ENCODE measurements at regions not wholly inside any gene's neighbourhood (a gene's known extent, or its start where the extent isn't known, plus 50 kb on each side); places are given as distances from the start of the nearest gene placed in this dataset.

DNA sequence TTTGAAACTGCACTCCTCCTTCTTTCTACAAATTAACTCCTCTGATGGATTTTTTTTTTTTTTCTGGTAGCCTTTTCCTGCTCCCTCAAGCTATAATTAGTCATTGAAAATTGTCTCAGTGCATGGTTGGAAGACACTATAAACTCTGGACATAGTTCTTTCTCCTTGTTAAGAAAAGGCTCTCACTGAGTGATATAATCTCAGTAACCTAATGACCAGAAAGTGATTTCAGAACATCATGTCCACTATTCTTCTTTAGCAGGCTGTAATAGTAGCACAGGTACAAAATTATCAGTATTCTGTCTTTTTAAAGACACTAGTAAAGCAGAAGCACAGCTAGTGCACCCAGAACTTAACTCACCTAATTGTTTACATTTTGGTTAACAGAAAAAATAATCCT, 752.6 kb upstream of the PHF14 start:
- Histone ChIP-seq H3K36me3 (no peaks in the 10 kb centered on the region), H3K27me3 (no peaks in the 10 kb centered on the region), H3K9me3 (no peaks in the 10 kb centered on the region), H3K27ac (no peak overlapping the region), H3K4me3 (no peak overlapping the region), H3K4me1 (peaks cover 0 to 10% (median 5%) of the 10 kb centered on the region in 3 donors)
- TF ChIP-seq POLR2AphosphoS5 (IDR thresholded peaks at IDR 0.05) = no peak
- TF ChIP-seq, protein P1, sequence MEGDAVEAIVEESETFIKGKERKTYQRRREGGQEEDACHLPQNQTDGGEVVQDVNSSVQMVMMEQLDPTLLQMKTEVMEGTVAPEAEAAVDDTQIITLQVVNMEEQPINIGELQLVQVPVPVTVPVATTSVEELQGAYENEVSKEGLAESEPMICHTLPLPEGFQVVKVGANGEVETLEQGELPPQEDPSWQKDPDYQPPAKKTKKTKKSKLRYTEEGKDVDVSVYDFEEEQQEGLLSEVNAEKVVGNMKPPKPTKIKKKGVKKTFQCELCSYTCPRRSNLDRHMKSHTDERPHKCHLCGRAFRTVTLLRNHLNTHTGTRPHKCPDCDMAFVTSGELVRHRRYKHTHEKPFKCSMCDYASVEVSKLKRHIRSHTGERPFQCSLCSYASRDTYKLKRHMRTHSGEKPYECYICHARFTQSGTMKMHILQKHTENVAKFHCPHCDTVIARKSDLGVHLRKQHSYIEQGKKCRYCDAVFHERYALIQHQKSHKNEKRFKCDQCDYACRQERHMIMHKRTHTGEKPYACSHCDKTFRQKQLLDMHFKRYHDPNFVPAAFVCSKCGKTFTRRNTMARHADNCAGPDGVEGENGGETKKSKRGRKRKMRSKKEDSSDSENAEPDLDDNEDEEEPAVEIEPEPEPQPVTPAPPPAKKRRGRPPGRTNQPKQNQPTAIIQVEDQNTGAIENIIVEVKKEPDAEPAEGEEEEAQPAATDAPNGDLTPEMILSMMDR (IDR thresholded peaks at IDR 0.05) = no peak
- no peak for TF ChIP-seq POLR2A (IDR thresholded peaks at IDR 0.05)
- no peak for TF ChIP-seq EP300 (IDR thresholded peaks at IDR 0.05)
- ATAC-seq = no peak

DNA sequence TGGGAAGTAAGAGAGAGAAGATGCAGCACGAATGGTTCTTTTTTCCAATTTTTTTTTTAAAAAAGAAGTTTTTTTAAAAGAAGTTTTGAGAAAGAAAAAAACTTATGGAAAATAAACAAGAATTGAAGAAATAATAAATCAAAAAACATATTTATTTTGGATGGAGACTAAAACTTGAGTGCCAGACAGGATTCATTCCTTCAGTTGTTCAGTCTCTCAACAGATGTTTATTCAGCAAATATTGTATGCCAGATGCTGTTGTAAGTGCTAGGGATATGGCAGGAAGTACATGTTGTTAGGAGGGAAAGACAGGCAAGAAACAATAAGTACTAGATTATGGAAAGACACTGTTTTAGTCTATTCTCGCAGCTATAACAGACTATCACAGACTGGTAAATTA, 750.7 kb upstream of the PHF14 start:
- no peak for TF ChIP-seq EP300 (IDR thresholded peaks at IDR 0.05)
- TF ChIP-seq POLR2A (IDR thresholded peaks at IDR 0.05) = no peak
- no peak for TF ChIP-seq POLR2AphosphoS5 (IDR thresholded peaks at IDR 0.05)
- TF ChIP-seq, protein P1 (IDR thresholded peaks at IDR 0.05) = no peak
- Histone ChIP-seq H3K36me3 (no peaks in the 10 kb centered on the region), H3K9me3 (no peaks in the 10 kb centered on the region), H3K27me3 (no peaks in the 10 kb centered on the region), H3K27ac (no peak overlapping the region), H3K4me1 (peaks cover 0 to 10% (median 5%) of the 10 kb centered on the region in 3 donors), H3K4me3 (no peak overlapping the region)
- 55 to 58% methylated on average over 2 of the region's 2 CpGs for WGBS, 2 donors (ENCODE audit: low coverage in 1 of 2)
- no peak for ATAC-seq

DNA sequence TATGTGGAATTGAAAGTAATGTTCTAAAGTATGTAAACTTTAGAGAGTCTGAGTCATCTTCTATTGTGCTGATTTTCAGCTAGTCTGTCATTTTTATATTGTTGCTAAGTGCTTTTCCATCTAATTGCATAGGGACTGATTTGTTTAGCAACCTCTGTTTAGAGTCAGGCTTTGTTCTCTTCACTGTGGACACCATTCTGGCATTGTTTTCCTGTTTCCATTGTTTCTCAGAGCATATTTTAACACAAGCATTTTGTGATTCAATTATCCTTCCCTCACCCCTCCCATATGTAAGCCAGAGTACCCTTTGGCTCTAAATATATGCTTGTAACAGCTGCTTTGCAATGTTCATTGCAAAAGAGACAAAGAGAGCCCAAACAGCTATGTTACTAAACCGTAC, 748.4 kb upstream of the PHF14 start:
- WGBS, 2 donors (ENCODE audit: low coverage in 1 of 2) = 17 to 26% methylated on average over 1 of the region's 1 CpG
- Histone ChIP-seq H3K27ac (no peak overlapping the region), H3K9me3 (no peaks in the 10 kb centered on the region), H3K36me3 (no peaks in the 10 kb centered on the region), H3K4me3 (no peak overlapping the region), H3K27me3 (no peaks in the 10 kb centered on the region), H3K4me1 (peaks cover 0 to 10% (median 5%) of the 10 kb centered on the region in 3 donors)
- no peak for ATAC-seq
- TF ChIP-seq, protein P1 (IDR thresholded peaks at IDR 0.05) = no peak
- no peak for TF ChIP-seq POLR2AphosphoS5 (IDR thresholded peaks at IDR 0.05)
- TF ChIP-seq POLR2A (IDR thresholded peaks at IDR 0.05) = no peak
- no peak for TF ChIP-seq EP300 (IDR thresholded peaks at IDR 0.05)

DNA sequence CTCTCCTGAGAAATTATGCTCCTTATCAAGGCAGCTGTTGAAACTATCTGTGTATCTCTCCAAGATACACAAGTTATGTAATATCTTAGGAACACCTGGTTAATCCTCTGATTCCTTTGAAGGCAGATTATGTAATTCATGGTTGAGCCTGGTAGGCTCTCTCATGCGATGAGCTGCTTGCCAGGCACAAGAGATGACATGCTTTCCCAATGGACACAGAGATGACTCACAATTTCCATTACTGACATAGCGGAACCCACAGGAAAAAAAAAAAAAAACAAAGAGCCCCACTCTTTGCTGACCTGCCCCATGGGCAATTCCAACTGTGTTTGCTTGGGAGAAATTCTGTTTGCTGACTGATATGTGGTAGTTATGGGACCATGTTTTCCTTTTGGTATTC, 736.4 kb upstream of the PHF14 start:
- no peak overlapping the region for H3K27ac ChIP-seq
- H3K27me3 ChIP-seq = no peaks in the 10 kb centered on the region
- H3K4me3 ChIP-seq = no peak overlapping the region
- TF ChIP-seq EP300 (IDR thresholded peaks at IDR 0.05) = no peak
- TF ChIP-seq POLR2AphosphoS5 (IDR thresholded peaks at IDR 0.05) = no peak
- TF ChIP-seq POLR2A (IDR thresholded peaks at IDR 0.05) = no peak
- TF ChIP-seq, protein P1 (IDR thresholded peaks at IDR 0.05) = no peak
- 35 to 53% methylated on average over 2 of the region's 2 CpGs for WGBS, 2 donors (ENCODE audit: low coverage in 1 of 2)
- no peak for ATAC-seq
- no peaks in the 10 kb centered on the region for H3K36me3 ChIP-seq
- peaks cover 0 to 14% (median 0%) of the 10 kb centered on the region in 3 donors for H3K4me1 ChIP-seq
- H3K9me3 ChIP-seq = no peaks in the 10 kb centered on the region

GRCh38 chr7:10238641-10239040, 735.0 kb upstream of the PHF14 start:
- H3K27me3 ChIP-seq = no peaks in the 10 kb centered on the region
- H3K36me3 ChIP-seq = no peaks in the 10 kb centered on the region
- no peak for ATAC-seq
- H3K4me1 ChIP-seq = peaks cover 0 to 14% (median 0%) of the 10 kb centered on the region in 3 donors
- no peak overlapping the region for H3K4me3 ChIP-seq
- no peak overlapping the region for H3K27ac ChIP-seq
- 55 to 56% methylated on average over 1 of the region's 1 CpG for WGBS, 2 donors (ENCODE audit: low coverage in 1 of 2)
- H3K9me3 ChIP-seq = no peaks in the 10 kb centered on the region
- TF ChIP-seq POLR2AphosphoS5 (IDR thresholded peaks at IDR 0.05) (no peak), POLR2A (IDR thresholded peaks at IDR 0.05) (no peak), EP300 (IDR thresholded peaks at IDR 0.05) (no peak)
- TF ChIP-seq, protein P1 (IDR thresholded peaks at IDR 0.05) = no peak
